ENCODE measurements at regions not wholly inside any gene's neighbourhood (a gene's known extent, or its start where the extent isn't known, plus 50 kb on each side); places are given as distances from the start of the nearest gene placed in this dataset.

GRCh38 chr11:134687548-134687947, 275.5 kb upstream of the B3GAT1 start:
- DNase-seq (ENCODE audit: low spot score): no peak

GRCh38 chr11:134686460-134687061, 274.5 kb upstream of the B3GAT1 start:
- no peak for DNase-seq (ENCODE audit: low spot score)

DNA sequence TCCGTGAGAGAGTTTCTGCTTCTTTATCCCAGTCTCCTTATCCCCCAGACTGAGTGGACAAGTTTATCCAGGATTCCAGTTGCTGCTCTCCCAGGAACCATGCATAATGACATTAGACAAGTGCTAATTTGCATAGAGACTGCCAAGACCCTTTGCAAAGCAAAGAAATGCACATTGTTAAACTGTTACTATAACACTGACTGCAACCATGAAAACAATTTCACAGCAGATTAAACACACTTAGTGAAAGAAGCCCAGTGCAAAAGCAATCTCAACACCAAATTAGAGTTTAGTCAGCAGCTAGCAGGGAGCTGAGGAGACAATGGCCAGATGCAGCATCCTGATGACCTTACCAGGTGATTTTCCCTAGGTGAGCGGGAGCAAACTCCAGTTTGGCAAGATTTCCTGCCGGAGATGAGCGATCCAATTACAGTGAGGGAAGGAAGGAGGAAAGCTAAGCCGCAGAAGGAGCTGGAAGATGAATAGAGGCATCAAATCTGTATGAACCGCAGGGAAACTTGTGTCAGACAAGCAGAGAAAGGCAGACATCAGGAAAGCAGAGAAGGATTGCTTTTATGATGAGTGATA, 273.8 kb upstream of the B3GAT1 start:
- DNase-seq (ENCODE audit: low spot score): peak; percentile 2

DNA sequence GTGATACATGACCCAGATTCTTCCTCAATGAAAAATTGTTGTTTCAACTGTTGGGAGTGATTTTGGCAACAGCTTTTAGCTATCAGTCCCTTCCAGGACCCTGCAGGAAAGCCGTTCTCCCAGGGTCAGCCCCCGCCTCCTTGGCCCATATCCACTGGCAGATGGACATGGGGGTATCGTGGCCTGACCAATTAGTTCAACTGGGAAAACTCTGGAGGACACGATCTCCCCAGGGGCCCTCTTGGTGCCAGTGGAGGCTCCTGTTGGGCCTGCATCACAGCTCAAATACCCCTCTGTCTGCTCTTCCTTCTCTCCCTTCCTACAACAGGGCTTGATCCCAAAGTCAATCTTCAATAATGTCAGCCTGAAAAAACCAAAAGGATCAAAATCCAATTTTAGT, 272.5 kb upstream of the B3GAT1 start:
- no peak for DNase-seq (ENCODE audit: low spot score)

GRCh38 chr11:134683860-134684259, 271.8 kb upstream of the B3GAT1 start:
- no peak for DNase-seq (ENCODE audit: low spot score)

GRCh38 chr11:134682577-134682976, 270.5 kb upstream of the B3GAT1 start:
- DNase-seq (ENCODE audit: low spot score): no peak

DNA sequence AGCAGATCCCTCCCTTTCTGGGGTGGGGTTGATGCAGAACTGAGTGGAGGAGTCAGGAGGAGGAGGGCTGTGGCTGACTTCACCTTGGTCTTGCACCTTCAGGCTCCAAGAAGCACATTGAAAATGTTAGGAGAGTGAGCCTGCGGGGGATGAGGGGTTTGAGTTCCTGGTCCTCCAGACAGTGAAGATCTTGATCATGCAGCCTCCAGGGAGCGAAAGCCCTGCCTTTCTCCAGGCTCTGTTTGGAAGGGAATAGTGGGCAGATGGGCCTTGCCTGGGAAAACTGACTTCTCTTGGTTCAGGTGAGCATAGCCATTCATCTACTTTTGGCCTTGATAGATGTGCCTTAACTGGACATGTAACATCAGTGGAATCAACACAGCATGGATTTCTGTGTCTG, 267.6 kb upstream of the B3GAT1 start:
- DNase-seq (ENCODE audit: low spot score): no peak

GRCh38 chr11:134678744-134679143, 266.7 kb upstream of the B3GAT1 start:
- no peak for DNase-seq (ENCODE audit: low spot score)

DNA sequence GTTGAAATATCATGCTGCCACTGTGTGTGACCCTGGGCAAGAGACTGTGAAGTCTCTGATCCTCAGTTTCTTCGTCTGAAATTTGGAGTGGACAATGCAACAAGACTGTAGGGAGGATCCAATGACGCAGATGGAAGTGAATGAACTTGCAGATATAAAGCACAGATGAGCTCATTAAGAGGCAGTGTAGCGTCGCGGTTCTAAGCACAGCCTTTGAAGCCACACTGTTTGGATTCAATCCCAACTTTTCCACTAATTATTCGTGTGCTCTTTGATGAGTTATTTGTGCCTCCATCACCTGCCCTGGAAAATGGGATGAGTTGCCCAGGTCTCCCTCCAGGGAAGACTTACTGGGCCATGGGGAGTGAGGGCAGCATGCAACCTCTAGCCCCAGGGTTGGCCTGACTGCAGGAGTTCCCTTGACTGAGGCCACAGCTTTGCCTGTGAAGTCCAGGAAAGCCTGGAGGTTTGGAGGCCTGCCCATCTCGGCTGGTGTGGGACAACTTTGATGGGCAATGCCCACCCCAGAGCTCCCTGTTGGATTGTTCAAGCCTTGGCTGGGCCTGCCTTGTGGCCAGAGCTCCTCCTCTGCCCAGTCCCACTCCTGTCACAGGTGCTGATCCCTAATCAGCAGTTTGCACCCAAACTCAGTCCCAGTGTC, 266.0 kb upstream of the B3GAT1 start:
- no peak for DNase-seq (ENCODE audit: low spot score)

DNA sequence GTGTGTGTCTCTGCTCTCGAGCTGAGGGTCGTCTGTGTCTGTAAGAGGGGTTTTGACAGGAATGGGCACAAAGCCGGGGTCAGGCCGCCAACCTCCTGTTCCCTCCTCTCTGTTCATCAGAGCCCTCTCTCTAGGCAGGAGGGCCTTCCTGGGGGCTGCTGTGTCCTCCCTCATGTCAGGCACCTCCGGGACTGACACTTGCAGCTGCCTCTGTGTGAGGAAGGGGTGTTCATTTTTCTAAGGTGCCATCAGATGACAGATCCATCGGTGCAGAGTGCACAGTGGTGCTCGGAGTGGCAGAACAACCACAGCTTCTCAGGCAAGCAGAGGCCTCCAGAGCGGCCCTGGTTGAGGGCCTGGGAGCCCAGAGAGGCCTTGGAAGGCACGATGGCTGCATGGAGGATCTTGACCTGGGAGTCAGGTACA, 265.4 kb upstream of the B3GAT1 start:
- DNase-seq (ENCODE audit: low spot score): no peak

DNA sequence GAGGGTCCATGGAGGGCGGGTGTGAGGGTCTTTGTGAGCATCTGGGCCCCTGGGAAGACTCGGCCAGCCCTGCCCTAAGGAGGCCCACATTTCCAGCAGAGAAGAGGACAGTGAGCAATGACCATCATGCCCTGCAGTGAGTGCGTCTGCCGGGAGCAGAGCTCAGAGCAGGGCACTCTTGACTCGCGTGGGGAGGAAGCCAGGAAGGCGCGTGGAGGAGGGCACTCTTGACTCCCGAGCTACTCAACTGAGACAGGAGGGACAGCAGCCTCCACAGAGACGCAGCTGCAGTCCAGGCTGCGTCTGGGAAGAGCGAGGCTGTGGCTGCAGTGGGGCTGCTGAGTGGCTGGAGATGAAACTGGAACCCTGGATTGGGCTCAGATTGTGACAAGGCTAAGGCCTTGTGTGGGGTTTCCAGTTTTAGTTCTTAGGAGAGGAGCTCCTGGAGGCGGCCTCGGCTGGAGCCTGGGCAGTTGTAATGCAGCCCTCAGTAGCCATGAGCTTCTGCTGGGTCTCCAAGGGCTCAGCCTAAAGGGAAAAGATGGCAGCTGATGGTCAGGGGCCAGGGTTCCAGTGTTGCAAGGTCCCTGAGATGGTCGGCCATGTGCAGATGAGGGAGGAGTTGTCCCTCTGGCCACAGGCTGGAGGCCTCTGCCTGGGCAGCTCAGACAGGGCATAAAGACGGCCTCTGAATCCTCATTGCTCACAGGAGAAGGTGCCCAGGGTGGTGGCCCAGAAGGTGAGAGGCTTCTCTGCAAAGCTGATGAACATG, 264.7 kb upstream of the B3GAT1 start:
- no peak for DNase-seq (ENCODE audit: low spot score)

- DNase-seq (ENCODE audit: low spot score): no peak
Observed at GRCh38 chr11:134675983-134676382, 263.9 kb upstream of the B3GAT1 start.

DNA sequence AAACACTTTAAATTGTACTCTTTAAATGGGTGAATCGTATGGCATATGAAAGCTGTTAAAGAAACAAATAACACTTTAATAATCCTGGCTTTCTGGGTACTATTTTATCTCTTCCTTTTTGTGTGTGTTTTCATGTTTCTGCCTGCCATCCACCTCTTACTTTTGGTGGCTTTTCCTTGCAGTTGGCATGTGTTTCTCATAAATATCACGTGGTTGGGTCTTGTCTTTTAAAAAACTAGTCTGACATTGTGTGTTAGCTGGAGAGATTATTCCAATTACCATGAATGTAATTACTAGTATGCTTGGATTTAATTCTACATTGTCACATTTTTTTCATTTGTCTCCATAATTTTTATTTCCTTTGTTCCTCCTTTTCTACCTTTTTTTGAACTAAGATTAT, 262.9 kb upstream of the B3GAT1 start:
- DNase-seq (ENCODE audit: low spot score): no peak

- DNase-seq (ENCODE audit: low spot score): no peak
Observed at GRCh38 chr11:134670961-134671370, 258.9 kb upstream of the B3GAT1 start.

- DNase-seq (ENCODE audit: low spot score): no peak
Observed at GRCh38 chr11:134670247-134670782, 258.3 kb upstream of the B3GAT1 start.

GRCh38 chr11:134669796-134670195, 257.8 kb upstream of the B3GAT1 start:
- DNase-seq (ENCODE audit: low spot score): no peak

DNA sequence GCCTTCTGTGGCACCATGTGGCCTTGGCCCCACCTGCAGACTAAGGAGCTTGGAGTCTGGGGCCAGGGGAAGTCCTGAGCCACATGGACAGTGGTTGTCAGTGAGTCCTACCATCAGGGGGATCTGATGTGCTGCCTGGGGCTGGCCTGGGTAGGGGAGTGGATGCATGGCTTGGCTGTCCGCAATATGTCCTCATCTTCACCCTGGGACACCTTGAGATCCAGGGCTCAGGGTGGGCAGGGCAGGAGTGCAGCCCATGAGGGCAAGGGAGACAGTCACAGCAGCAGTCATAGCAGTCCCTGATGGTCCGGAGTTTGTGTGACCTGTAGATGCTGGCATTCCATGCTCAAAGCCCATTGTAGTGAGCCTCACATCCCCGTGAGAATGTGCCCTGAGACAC, 256.8 kb upstream of the B3GAT1 start:
- DNase-seq (ENCODE audit: low spot score): no peak

GRCh38 chr11:134668076-134668475, 256.0 kb upstream of the B3GAT1 start:
- DNase-seq (ENCODE audit: low spot score): no peak

GRCh38 chr11:134667505-134667904, 255.5 kb upstream of the B3GAT1 start:
- DNase-seq (ENCODE audit: low spot score): no peak

DNA sequence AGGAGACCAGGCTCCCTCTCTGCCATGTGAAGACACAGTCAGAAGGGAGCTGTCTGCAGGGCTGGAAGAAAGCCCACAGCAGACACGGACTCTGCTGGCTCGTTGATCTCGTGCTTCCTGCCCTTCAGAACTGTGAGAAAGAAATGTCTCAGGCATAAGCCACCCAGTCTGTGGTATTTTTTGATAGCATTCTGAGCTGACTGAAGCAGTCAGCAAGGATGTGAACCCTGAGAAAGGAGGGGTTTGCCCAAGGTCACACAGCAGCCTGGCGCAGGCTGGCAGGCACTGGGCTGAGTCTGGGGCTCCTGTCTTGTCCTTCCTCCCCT, 255.1 kb upstream of the B3GAT1 start:
- no peak for DNase-seq (ENCODE audit: low spot score)

- no peak for DNase-seq (ENCODE audit: low spot score)
Observed at GRCh38 chr11:134666273-134667174, 254.5 kb upstream of the B3GAT1 start.

Data from cerebellar cortex (tissue), 1 donor.